COR-L47 (cell line): ENCODE measurements at regions not wholly inside any gene's neighbourhood (a gene's known extent, or its start where the extent isn't known, plus 50 kb on each side); places are given as distances from the start of the nearest gene placed in this dataset.

Source experiments
- DNase-seq: peaks from one replicate; lab custom pipeline; 2025; lab: John Stamatoyannopoulos, UW

- DNase-seq = no peak
These were observed 1676.1 kb upstream of the TENM3 start for GRCh38 chr4:180567080-180567479.

DNA sequence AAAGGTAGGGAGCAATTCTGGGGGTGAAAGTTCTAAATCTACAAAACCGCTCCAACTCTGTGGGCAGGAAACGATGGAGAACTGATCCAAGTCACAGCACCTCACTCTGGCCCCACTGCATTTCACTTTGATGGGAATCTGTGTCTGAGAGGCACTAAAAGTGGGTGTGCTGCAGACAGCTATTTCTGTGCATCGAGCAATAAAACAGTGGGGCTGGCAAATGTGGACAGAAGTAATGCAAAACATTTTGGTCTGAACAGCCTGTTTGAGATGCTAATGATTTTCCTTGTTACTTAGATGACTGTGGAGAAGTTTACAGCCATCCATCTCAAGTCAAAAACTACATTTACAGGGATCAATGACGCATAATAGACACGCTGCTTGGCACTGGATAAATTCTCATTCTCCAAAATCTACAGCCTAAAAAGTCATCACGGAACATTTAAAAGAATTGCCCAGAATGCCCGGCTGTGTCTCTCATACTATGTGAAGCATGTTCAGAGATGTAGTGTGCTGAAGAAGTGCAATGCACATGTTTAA lies 1671.6 kb upstream of the TENM3 start:
- no peak for DNase-seq

- no peak for DNase-seq
These were observed 1665.0 kb upstream of the TENM3 start for GRCh38 chr4:180578175-180578574.

DNA sequence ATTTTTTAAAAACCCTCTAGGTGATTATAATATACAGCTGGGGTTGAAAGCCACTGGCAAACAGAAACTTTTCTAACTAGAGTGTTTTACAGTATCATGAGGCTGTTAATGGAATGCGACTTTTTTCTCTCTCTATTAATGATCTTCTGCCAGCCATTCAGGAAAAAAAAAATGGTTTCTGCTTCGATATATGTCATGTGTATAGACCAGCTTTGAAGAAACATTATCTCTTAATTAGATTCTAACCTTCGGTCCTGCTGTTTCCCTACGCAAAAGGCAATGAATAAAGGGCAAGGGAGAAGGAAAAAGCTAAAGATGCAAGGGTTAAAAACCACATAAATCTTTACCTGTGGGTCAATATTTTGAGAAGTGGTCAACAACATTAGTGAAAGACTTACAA lies 1662.1 kb upstream of the TENM3 start:
- no peak for DNase-seq

DNA sequence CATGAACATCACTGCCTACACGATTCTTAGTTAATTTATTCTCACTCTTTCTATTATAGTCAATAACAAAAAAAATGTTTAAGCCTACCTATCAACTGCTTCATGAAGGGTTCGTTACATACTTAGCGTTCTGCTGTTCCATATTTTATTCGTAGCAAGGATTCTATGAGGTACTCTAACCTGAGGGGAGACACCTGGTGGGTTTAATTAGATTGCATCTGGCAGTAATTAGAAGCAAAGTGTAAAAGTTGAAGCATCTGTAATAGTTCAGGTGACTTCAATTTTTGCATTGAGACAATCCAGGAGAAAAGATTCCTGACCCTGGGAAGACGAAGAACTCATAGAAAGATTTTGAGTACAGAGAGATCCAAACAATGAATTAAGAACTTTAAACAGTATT lies 1655.8 kb upstream of the TENM3 start:
- DNase-seq = peak; percentile 2

DNA sequence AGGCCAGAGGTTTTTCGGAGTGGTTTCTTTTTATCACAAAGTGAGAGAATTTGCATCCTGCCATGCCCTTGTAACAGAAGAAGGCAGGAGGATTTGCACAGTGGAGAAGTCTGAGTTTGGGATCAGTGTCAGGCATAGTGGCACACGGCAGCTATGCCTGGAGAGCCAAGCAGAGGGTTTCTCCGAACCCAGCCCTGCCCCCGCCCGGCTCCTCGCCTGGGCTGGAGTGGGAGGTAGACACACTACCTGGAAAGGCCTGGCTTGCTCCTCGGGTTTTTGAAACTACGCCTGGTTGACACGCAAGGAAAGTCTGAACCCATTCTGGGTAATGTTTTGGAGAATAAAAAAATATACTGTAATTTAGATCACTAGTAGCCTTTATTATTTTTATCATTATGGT lies 1653.6 kb upstream of the TENM3 start:
- DNase-seq = no peak

DNA sequence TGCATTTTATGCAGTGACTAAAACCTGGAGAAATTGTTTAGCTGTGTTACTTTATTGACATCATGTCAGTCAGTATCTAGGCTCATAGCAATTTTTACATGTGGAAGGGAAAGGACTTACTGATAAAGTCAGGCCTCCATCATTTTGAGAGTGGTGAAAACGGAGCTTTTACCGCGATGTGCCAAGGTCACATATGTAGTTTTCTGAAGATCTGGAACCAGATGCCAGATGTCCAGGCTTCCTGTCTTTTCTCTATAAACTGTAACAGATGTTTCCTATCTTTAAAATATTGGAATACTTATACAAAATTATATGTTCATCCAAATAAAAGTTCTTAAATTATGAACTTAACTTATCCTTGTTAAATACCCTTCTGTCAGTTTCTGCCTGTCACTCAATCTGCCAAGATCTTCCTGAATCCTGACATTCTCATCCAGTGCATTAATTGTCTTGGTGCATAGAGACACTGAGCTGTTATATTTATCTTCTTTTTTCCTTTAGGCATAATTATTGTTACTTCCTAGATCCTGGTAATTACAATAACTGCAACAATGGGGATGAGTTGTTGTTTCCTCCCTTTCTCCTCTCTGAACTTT lies 1646.2 kb upstream of the TENM3 start:
- DNase-seq = no peak

GRCh38 chr4:180598281-180598680 lies 1644.9 kb upstream of the TENM3 start:
- DNase-seq = no peak

GRCh38 chr4:180603791-180604190 lies 1639.4 kb upstream of the TENM3 start:
- no peak for DNase-seq

GRCh38 chr4:180610324-180610723 lies 1632.9 kb upstream of the TENM3 start:
- DNase-seq = no peak

DNA sequence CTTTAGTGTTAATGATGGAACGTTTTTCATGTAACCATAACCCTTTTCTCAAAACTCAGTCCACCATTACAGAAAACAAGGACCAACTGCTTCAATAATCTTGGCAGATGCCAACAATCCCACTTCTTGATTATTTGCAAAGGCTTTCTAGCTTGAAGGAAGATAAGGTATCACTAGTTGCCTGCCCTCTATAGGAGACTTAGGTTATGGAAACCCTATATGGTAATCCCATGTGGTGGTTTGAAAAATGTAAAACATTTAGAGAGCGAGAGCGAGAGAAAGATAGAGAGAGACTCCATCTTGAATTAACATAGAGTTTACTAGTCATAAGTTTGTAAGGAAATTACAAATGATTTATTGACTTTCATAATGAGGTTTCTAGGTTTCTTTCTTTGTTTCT lies 1627.5 kb upstream of the TENM3 start:
- no peak for DNase-seq

GRCh38 chr4:180617196-180617595 lies 1626.0 kb upstream of the TENM3 start:
- DNase-seq = peak; percentile 10

GRCh38 chr4:180618396-180618795 lies 1624.8 kb upstream of the TENM3 start:
- DNase-seq = no peak

- no peak for DNase-seq
These were observed 1623.8 kb upstream of the TENM3 start for GRCh38 chr4:180619440-180619839.

DNA sequence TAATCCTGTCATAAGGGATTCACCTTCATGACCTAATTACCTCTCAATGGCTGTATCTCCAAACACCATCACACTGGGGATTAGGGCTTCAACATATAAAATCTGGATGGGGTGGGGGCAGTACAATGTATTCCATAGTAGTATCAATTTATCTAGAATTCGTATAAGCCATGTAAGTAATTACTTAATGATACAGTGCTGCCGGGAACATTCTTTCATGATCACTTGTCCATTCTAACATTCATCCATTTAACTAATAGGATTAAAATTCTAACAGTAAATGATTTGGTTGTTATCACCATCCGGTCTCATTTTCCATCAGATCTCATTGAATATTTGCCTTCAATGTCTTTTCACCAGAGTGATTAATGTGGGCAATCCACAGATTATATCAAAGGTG lies 1620.9 kb upstream of the TENM3 start:
- no peak for DNase-seq

GRCh38 chr4:180625653-180626052 lies 1617.5 kb upstream of the TENM3 start:
- no peak for DNase-seq

DNA sequence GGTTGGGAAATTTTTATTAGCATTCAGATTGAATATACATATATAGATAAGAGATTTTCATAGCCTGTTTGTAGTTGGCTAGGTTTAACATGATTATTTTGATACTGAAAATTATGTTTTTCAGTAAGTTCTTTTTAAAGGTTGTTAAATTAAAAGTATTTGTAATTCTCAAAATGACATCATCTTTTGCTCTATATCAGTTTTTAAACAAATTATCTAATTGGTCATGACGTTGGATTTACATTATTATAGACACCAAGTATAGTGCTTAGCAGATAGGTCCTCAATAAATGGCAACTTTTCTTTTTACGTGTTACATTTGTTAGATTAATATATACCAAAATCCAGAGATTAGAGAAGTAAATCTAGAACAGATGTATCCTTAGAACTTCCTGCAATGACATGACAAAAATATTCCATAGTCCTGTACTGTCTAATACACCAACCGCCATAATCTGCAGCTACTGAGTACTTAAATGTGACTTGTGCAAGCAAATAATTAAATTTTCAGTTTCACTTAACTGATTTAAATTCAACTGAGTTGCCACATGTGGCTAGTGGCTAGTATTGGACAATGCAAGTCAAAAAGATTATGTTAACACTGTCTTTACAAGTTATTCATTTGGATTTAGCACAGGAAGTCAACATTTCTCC lies 1613.1 kb upstream of the TENM3 start:
- no peak for DNase-seq

DNA sequence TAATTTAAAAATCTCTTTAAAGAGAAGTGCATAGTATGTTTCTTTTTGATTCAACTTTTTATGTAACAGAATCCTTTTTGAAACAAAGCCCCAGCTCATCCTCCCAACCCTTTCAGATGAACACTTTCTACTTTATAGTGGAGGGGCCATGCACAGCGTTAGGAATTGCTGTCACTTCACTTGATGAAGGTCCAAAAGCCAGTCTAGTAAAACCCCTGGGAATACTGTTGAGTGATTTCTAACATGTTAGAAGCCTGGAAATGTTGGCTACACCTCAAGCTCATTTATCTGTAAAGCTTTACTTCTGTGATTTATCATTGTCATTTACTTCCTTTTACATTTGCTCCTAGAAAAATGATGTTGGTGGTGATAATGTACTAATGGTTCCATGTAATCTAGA lies 1608.9 kb upstream of the TENM3 start:
- no peak for DNase-seq

GRCh38 chr4:180635281-180635680 lies 1607.9 kb upstream of the TENM3 start:
- DNase-seq = no peak

DNA sequence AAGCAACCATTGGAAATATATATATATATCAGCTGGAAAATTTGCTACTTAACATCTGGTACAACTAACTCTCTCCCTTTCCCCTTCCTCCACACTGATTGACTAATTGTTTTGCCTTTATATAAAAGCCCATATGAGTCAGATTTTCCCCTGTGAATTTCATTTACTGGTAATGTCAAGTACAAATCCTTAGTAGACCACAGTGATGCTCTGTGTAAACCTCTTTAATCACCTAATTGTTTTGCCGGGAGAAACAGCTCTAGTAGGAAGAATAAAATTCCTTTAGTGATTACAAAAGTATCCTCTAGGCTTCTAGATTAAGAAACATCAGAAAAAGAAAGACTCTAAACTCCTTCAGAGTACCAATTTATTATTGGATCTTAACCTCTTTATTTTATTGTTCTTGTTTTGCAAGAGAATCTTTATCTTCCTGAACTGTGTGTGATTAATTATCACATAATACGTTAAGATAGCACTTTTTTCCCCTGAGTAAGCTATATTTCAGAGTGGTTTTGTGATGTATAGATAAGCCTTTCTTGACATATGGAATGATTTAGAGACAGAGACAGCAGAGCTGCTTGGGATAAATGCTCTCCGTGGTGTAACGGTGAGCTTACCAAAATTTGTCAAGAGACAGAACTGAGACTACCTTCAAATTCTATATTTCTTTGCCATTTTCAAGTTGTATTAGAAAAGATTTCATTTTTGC lies 1606.4 kb upstream of the TENM3 start:
- DNase-seq = no peak

DNA sequence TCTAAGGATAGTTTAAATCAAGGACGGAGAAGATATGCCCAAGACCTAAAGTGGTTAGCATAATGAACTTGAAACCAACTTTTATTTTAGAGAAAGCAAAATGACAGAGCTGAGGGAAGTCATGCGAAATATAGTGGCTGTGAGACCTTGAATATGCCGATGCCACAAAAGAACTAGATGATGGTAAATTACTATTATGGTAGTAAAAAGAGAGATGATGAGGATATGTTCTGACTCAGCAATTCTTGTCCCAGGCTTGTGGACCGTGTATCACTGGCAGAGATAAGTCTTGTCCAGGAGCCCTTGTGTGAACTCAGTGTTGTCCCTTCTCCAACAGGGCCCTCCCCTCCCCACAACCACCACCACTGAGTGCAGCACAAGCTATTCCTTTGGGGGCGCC lies 1605.6 kb upstream of the TENM3 start:
- no peak for DNase-seq

- no peak for DNase-seq
These were observed 1603.0 kb upstream of the TENM3 start for GRCh38 chr4:180640193-180640592.

- no peak for DNase-seq
These were observed 1601.7 kb upstream of the TENM3 start for GRCh38 chr4:180641495-180641894.
